ENCODE measurements at regions not wholly inside any gene's neighbourhood (a gene's known extent, or its start where the extent isn't known, plus 50 kb on each side); places are given as distances from the start of the nearest gene placed in this dataset.

- TF ChIP-seq POLR2A (IDR thresholded peaks at IDR 0.05) (no peak), CTCF (IDR thresholded peaks at IDR 0.05) (no peak)
Measured at GRCh38 chr13:39943711-39944110, 288.2 kb downstream of the COG6 start.

Measured in Peyer's patch (tissue), 4 donors.